K562 (cell line): ENCODE measurements at regions not wholly inside any gene's neighbourhood (a gene's known extent, or its start where the extent isn't known, plus 50 kb on each side); places are given as distances from the start of the nearest gene placed in this dataset.

Experiments
- ATAC-seq: fragments of 200-7000 bp; cut with Tn5 transposase; 3 replicates; pipeline ENCODE4 v1.9.1; 2020; ENCODE audit warnings: moderate library complexity
- BruUV-seq: library from RNA; stranded (reverse); fragments of 400-500 nt; replicated peaks from 2 replicates; lab custom pipeline; 2021; lab: Mats Ljungman, UMichigan
- CTCF ChIA-PET: fragments of 300-600 bp; formaldehyde crosslinking; extraction: SDS; loops from one replicate; lab custom pipeline; 2021; ENCODE audit warnings: low intra/inter-chr PET ratio; lab: Yijun Ruan, JAX
- POLR2A ChIA-PET: fragments of 300-600, 350-650 bp; sonication (Branson Sonifier 250); formaldehyde crosslinking; extraction: SDS; loops from one replicate; lab custom pipeline; 2021; ENCODE audit warnings: antibody characterized with exemption, inconsistent platforms; lab: Yijun Ruan, JAX
- DNase-seq, 4 experiments: peaks; one replicate each; pipeline versions ENCODE4 v3.0.0 to v3.0.0-alpha.2; 2011 to 2018; ENCODE audit warnings: low spot score in 3 of 4, mixed read lengths in 3 of 4; ENCODE audit errors: extremely low read depth in 1 of 4
- FAIRE-seq: peaks from 2 replicates; lab custom pipeline; 2011; peaks lifted over from hg19 to GRCh38; lab: Jason Lieb, UNC
- H2AFZ ChIP-seq: 2 replicates; pipeline ENCODE4 v1.6.0; 2011; ENCODE audit warnings: low read depth, low read length, control low read depth, inconsistent platforms
- H3K27ac ChIP-seq: fragments of 200-600 bp; 3 replicates; pipeline ENCODE4 v1.8.0; 2011; ENCODE audit warnings: low read depth, mild to moderate bottlenecking, control low read depth, inconsistent platforms, low read length, moderate library complexity, mixed read lengths; ENCODE audit errors: extremely low read depth
- H3K27me3 ChIP-seq, 2 experiments: fragments of 300-600 bp in 1 of 2; 2 replicates in 1 of 2; 3 replicates in 1 of 2; pipeline versions ENCODE4 v1.6.0 to v1.8.0; 2011; ENCODE audit warnings: inconsistent platforms in 2 of 2, low read length in 2 of 2, mild to moderate bottlenecking in 1 of 2, mixed read lengths in 1 of 2, moderate library complexity in 1 of 2; ENCODE audit not compliant: control insufficient read depth in 2 of 2, insufficient read depth in 2 of 2
- H3K36me3 ChIP-seq: fragments of 300-600 bp; 3 replicates; pipeline ENCODE4 v1.8.0; 2011; ENCODE audit warnings: mild to moderate bottlenecking, low read length, inconsistent platforms; ENCODE audit not compliant: control insufficient read depth, insufficient read depth
- H3K4me1 ChIP-seq, 2 experiments: fragments of 200-600 bp in 1 of 2; replicated peaks in 1 of 2; 2 replicates in 1 of 2; 3 replicates in 1 of 2; pipeline versions ENCODE4 v1.5.1 to v1.8.0; 2011; ENCODE audit warnings: inconsistent platforms in 2 of 2, low read length in 2 of 2, mild to moderate bottlenecking in 1 of 2, mixed read lengths in 1 of 2, moderate library complexity in 1 of 2; ENCODE audit not compliant: control insufficient read depth in 2 of 2, insufficient read depth in 2 of 2
- H3K4me2 ChIP-seq: 2 replicates; pipeline ENCODE4 v1.6.1; 2011; ENCODE audit warnings: low read length, control low read depth, inconsistent platforms, mixed read lengths; ENCODE audit not compliant: insufficient read depth
- H3K4me3 ChIP-seq: fragments of 200-600 bp; sonication (generic), shearing (Covaris generic); 2 replicates; pipeline ENCODE4 v1.5.1; 2016; ENCODE audit warnings: control low read depth, inconsistent platforms
- H3K79me2 ChIP-seq: fragments of 200-600 bp; 3 replicates; pipeline ENCODE4 v1.8.0; 2011; ENCODE audit warnings: low read length, inconsistent platforms; ENCODE audit not compliant: control insufficient read depth, insufficient read depth
- H3K9ac ChIP-seq, 2 experiments: 2 replicates each; pipeline versions ENCODE4 v1.6.0 to v1.6.1; 2011; ENCODE audit warnings: low read depth in 2 of 2, low read length in 2 of 2, control low read depth in 1 of 2, inconsistent platforms in 1 of 2, mild to moderate bottlenecking in 1 of 2, mixed read lengths in 1 of 2; ENCODE audit not compliant: insufficient read depth in 1 of 2
- H3K9me1 ChIP-seq: one replicate; pipeline ENCODE4 v1.6.0; 2011; ENCODE audit warnings: inconsistent platforms, mild to moderate bottlenecking, low read length, moderate library complexity; ENCODE audit not compliant: control insufficient read depth, insufficient read depth
- H3K9me3 ChIP-seq: replicated peaks from 2 replicates; pipeline ENCODE4 v1.5.1; 2011; ENCODE audit warnings: low read depth, low read length, inconsistent platforms; ENCODE audit not compliant: control insufficient read depth, insufficient read depth
- H4K20me1 ChIP-seq: replicated peaks from 2 replicates; pipeline ENCODE4 v1.6.1; 2011; ENCODE audit warnings: low read length, inconsistent platforms, mixed read lengths; ENCODE audit not compliant: control insufficient read depth, insufficient read depth
- ARHGAP35 ChIP-seq: fragments of 450-650 bp; IDR thresholded peaks from 2 replicates; pipeline ENCODE4 v1.6.1; 2018; ENCODE audit not compliant: partially characterized antibody
- GATAD2B ChIP-seq: fragments of 450-650 bp; IDR thresholded peaks from 2 replicates; pipeline ENCODE4 v1.6.1; 2017; ENCODE audit warnings: mild to moderate bottlenecking, borderline replicate concordance
- TEAD4 ChIP-seq, 2 experiments: sonication (generic) in 1 of 2; formaldehyde crosslinking in 1 of 2; IDR thresholded peaks; 2 replicates each; pipeline versions ENCODE4 v1.6.1 to v1.8.0; 2012 to 2022; ENCODE audit warnings: borderline replicate concordance in 1 of 2, inconsistent platforms in 1 of 2, low read length in 1 of 2, mild to moderate bottlenecking in 1 of 2, missing genetic modification reagents in 1 of 2
- YBX1 ChIP-seq: fragments of 450-650 bp; IDR thresholded peaks from 2 replicates; pipeline ENCODE4 v1.7.1; 2016; ENCODE audit warnings: mild to moderate bottlenecking
- ZNF609 ChIP-seq: sonication (generic); formaldehyde crosslinking; IDR thresholded peaks from 2 replicates; pipeline ENCODE4 v1.8.1; 2023; ENCODE audit warnings: missing genetic modification reagents, mild to moderate bottlenecking, borderline replicate concordance
- ZNF766 ChIP-seq: fragments of 200-800 bp; sonication (Bioruptor generic); conservative IDR thresholded peaks from 2 replicates; pipeline ENCODE4 v1.6.1; 2016; ENCODE audit warnings: missing genetic modification characterization, missing compliant biosample characterization
- WGBS: fragments of 100-300 bp; shearing (Covaris generic); methylation state at CpG from one replicate; pipeline ENCODE4 v1.1.6; 2016; ENCODE audit warnings: low coverage, mixed read lengths; ENCODE audit not compliant: insufficient coverage; ENCODE audit errors: missing lambda C conversion rate; 5-methylcytosine and 5-hydroxymethylcytosine counted together
- in situ Hi-C: fragments of 300-500 bp; cut with MboI; formaldehyde crosslinking; loops from 4 replicates; pipeline ENCODE4 v1.15.0; 2018; ENCODE audit warnings: inconsistent platforms, mixed read lengths
- intact Hi-C: fragments of 100-400 bp; cut with micrococcal nuclease; formaldehyde crosslinking; loops from 2 replicates; pipeline ENCODE4 v1.14.2; 2022
- TF ChIP-seq, protein P1 (sequence below): fragments of 200-400 bp; formaldehyde crosslinking; IDR thresholded peaks from 2 replicates; pipeline ENCODE4 v1.6.1; 2017; ENCODE audit warnings: mild to moderate bottlenecking, low read depth, low read length, moderate library complexity
- TF ChIP-seq, protein P2 (sequence below): fragments of 250-450 bp; sonication (Bioruptor Pico); IDR thresholded peaks from 2 replicates; pipeline ENCODE4 v1.5.0; 2021; ENCODE audit warnings: mild to moderate bottlenecking, moderate library complexity
- TF ChIP-seq, protein P3 (sequence below): fragments of 450-650 bp; formaldehyde crosslinking; IDR thresholded peaks from 2 replicates; pipeline ENCODE4 v1.4.0; 2020; ENCODE audit warnings: mild to moderate bottlenecking, moderate library complexity

DNA sequence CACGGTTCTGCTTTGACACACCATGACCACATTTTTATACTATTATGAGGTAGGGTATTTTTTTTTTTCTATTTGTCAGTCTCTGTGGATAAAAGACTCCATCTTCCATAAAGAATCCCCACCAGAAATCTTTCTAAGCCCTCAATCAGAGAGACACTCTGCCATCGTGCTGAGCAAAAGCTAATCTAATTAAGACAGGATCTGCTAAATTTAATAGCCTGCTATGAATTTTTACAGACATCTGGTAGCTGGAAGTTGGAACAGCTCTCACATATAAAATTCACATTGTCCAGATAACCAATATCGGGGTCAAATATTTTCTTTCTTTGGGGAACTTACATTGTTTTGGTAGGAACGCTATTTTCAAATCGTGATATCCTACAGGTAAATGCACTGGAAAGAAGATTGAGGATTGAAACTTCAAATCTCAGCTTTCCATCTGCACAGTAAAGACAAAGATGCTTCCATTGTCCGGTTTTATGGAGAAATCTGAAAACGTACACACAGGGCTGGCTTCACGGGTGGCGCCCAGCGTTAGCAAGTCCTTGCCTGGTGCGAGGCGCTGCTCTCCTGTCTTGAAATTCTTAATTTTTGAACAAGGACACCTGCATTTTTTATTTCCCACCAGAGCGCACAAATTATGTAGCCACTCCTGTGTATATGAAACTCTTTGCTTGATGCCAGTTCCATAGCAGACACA lies 573.8 kb upstream of the NOX3 start:
- no peak for ATAC-seq
- Histone ChIP-seq H2AFZ (no peak overlapping the region), H4K20me1 (no peaks in the 10 kb centered on the region), H3K36me3 (no peaks in the 10 kb centered on the region), H3K79me2 (no peaks in the 10 kb centered on the region), H3K4me2 (no peak overlapping the region), H3K9me3 (no peaks in the 10 kb centered on the region; the same call in 1 of the 2 replicates), H3K27me3 (no peaks in the 10 kb centered on the region), H3K27ac (no peak overlapping the region), H3K4me1 (no peaks in the 10 kb centered on the region), H3K9ac (no peak overlapping the region), H3K9me1 (no peaks in the 10 kb centered on the region), H3K4me3 (no peak overlapping the region)
- WGBS: under 1% methylated on average over 13 of the region's 13 CpGs
- no peak for FAIRE-seq
- in situ Hi-C loops (no loop called here), intact Hi-C loops (no loop called here)
- DNase-seq: no peak
- no TSS peak for BruUV-seq
- CTCF ChIA-PET: no interaction called here
- POLR2A ChIA-PET: no interaction called here
- TF ChIP-seq, protein P1, sequence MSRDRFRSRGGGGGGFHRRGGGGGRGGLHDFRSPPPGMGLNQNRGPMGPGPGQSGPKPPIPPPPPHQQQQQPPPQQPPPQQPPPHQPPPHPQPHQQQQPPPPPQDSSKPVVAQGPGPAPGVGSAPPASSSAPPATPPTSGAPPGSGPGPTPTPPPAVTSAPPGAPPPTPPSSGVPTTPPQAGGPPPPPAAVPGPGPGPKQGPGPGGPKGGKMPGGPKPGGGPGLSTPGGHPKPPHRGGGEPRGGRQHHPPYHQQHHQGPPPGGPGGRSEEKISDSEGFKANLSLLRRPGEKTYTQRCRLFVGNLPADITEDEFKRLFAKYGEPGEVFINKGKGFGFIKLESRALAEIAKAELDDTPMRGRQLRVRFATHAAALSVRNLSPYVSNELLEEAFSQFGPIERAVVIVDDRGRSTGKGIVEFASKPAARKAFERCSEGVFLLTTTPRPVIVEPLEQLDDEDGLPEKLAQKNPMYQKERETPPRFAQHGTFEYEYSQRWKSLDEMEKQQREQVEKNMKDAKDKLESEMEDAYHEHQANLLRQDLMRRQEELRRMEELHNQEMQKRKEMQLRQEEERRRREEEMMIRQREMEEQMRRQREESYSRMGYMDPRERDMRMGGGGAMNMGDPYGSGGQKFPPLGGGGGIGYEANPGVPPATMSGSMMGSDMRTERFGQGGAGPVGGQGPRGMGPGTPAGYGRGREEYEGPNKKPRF: no peak
- TF ChIP-seq GATAD2B (no peak), ZNF766 (CRISPR knock-in tag) (no peak), ARHGAP35 (no peak), TEAD4 (IDR thresholded peaks at IDR 0.05; ENCODE audit: low read length) (no peak), TEAD4 (CRISPR knock-in tag; IDR thresholded peaks at IDR 0.05; ENCODE audit: borderline replicate concordance) (no peak), ZNF609 (CRISPR knock-in tag) (no peak), YBX1 (no peak)
- TF ChIP-seq, protein P2, sequence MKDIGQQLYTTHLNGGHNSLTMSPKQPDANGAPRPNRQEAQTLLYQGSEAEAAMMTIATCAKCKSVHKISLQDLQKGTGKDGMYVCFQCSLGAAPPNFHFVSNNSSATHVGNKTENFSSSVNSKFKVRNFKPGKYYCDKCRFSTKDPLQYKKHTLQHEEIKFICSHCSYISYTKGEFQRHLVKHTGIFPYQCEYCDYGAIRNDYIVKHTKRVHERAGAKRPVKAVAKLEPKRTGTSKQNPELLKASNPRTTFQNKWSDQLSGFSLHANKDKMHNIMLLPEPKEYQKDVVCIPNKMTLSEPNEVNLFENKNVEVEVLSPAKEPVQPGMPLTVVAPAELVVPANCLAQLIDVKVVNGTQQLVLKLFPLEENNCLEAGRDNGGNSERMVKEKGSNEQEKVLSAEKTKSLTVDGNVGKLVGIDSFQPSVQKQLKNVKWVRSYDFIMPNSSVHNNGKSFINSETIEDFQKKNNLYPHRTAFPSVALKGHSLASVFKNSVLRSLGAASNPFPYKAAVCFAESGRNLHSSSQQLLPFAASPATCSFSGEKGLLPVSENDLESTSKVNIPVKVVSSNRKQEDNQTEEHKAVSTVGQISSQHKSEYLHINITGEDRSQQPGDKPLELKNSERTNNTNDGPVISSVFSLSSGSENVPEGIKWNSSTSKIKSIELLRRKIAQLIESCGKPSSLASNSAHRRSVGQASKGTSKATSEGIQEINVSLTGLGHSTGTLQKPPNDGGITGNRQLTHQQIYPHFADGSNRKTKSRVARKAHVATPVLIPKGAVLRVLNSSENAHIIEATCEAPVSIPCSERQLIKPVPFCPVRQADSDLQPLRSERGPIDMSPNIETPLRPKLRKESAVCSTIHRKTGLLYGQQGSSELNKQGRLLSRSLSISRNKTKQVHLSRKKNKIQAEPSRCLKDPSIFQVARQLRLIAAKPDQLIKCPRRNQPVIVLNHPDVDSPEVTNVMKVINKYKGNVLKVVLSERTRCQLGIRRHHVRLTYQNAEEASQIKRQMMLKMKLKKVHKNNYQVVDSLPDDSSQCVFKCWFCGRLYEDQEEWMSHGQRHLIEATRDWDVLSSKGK (CRISPR knock-in tag): no peak
- TF ChIP-seq, protein P3, sequence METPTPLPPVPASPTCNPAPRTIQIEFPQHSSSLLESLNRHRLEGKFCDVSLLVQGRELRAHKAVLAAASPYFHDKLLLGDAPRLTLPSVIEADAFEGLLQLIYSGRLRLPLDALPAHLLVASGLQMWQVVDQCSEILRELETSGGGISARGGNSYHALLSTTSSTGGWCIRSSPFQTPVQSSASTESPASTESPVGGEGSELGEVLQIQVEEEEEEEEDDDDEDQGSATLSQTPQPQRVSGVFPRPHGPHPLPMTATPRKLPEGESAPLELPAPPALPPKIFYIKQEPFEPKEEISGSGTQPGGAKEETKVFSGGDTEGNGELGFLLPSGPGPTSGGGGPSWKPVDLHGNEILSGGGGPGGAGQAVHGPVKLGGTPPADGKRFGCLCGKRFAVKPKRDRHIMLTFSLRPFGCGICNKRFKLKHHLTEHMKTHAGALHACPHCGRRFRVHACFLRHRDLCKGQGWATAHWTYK (CRISPR knock-in tag): no peak
